ENCODE measurements at regions not wholly inside any gene's neighbourhood (a gene's known extent, or its start where the extent isn't known, plus 50 kb on each side); places are given as distances from the start of the nearest gene placed in this dataset.

DNA sequence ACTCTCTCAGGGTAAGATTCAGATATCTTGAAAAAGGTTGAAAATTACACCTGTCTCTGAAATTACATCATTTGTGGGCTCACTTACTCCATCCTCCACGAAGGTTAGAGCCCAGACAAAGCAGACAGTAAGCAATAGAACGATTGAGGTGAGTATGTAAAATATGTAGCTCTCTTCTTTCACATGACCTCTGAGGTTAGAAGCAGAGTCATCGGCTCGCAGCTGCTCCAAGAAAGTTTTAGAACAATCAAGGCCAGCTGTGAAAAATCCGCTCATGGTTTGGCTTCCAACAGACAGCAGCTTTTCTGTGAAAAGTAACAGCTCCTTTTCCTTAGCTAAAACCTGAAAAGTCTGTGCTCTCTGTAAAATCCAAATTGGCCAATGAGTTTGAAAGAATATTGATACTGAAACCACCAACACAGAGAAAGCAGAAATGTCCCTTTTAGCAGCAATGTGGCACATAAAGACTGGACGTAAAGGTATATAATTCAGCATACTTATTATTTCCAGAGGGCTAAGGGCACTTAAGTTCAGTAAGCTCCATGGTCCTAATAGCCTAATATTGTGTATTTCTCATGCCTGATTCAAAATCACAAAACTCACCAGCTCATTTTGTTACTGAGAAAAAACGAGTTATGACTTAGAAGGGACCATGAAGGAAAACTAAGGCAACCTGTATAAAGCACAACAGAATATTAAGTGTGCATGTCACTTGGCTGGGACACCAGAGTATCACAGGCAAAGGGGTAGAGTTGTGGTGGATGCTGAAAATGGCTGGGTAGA, 78.2 kb downstream of the FAM76B start:
- DNase-seq (ENCODE audit: low read depth) = peak; percentile 39
- H3K4me3 ChIP-seq (replicated peaks; ENCODE audit: low read depth, low read length) = no peak overlapping the region
- TF ChIP-seq, protein P1, sequence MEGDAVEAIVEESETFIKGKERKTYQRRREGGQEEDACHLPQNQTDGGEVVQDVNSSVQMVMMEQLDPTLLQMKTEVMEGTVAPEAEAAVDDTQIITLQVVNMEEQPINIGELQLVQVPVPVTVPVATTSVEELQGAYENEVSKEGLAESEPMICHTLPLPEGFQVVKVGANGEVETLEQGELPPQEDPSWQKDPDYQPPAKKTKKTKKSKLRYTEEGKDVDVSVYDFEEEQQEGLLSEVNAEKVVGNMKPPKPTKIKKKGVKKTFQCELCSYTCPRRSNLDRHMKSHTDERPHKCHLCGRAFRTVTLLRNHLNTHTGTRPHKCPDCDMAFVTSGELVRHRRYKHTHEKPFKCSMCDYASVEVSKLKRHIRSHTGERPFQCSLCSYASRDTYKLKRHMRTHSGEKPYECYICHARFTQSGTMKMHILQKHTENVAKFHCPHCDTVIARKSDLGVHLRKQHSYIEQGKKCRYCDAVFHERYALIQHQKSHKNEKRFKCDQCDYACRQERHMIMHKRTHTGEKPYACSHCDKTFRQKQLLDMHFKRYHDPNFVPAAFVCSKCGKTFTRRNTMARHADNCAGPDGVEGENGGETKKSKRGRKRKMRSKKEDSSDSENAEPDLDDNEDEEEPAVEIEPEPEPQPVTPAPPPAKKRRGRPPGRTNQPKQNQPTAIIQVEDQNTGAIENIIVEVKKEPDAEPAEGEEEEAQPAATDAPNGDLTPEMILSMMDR (IDR thresholded peaks at IDR 0.05; ENCODE audit: low read length, missing control alignments) = no peak

DNA sequence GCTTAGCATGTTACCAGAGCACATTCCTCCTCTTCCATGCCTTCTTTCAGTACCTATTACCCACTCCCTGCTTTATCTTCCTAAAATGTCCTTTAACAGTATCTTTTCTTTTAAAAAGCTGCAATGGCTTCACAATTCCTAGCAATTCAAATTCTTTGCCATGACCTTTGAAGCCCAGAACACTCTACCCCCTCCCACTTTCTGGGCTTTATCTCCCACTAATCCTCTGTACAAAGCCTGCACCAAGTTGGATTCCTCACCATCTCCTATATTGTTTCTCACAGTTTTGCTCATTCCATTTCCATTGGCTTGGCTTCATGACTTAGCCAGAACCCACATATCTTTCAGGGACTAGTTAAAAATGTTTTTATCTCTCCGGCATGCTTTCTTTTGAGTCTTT, 80.9 kb downstream of the FAM76B start:
- no peak for DNase-seq (ENCODE audit: low read depth)
- TF ChIP-seq, protein P1 (IDR thresholded peaks at IDR 0.05; ENCODE audit: low read length, missing control alignments) = no peak
- H3K4me3 ChIP-seq (replicated peaks; ENCODE audit: low read depth, low read length) = no peak overlapping the region

DNA sequence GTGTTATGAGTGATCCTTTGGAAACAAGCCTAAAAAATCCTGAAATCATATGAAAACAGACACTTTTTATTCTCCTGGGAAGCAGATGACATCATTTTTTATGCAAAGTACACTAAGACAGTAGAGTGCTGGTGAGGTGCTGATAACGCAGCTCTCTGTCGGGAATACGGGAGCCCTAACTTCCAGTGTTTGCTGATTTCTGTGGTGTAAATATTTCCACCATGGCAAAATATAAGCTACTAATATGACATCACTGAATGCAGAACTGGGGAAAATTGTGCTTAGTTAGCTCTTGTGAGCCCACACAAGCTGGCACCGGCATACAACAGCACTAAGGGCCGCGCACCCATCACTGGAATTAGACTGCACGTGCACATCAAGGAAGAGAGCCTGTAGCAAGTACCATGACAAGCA, 82.6 kb downstream of the FAM76B start:
- TF ChIP-seq, protein P1 (IDR thresholded peaks at IDR 0.05; ENCODE audit: low read length, missing control alignments) = no peak
- H3K4me3 ChIP-seq (replicated peaks; ENCODE audit: low read depth, low read length) = no peak overlapping the region

DNA sequence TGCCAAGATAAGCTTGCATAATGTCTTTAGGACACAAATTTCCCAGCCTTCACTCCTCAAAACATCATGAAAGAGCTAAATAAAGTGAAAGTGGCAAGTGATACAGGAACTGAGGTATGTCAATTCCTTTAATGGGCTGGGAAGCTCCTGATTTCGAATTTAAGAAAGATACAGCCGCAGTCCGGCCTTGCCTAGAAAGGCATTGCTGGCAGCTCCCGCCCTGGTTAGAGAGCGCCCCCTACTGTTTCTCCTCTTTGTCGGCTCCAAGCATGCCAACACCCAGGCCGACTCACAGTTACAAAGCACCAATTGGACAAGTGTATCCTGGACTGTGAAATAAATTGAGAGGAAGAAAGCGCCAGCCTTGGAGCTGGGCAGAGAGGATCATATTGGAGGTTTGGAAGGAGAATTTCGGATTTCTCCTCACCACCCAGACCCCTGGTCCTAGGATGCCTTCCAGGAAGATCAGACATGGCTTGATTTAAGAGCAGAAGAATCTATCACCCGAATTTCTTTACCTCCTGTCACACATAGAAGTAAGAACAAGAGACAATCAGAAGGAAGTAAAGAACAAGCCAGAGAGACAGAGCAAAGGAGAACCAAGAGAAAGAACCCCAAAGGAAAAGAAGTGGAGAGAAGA, 84.0 kb downstream of the FAM76B start:
- TF ChIP-seq, protein P1 (IDR thresholded peaks at IDR 0.05; ENCODE audit: low read length, missing control alignments) = peak; percentile 97
- peak; percentile 91 for DNase-seq (ENCODE audit: low read depth)
- no peak overlapping the region for H3K4me3 ChIP-seq (replicated peaks; ENCODE audit: low read depth, low read length)

More for the DNA sequence above, 82.6 kb downstream of the FAM76B start:
- DNase-seq (ENCODE audit: low read depth) = no peak

DNA sequence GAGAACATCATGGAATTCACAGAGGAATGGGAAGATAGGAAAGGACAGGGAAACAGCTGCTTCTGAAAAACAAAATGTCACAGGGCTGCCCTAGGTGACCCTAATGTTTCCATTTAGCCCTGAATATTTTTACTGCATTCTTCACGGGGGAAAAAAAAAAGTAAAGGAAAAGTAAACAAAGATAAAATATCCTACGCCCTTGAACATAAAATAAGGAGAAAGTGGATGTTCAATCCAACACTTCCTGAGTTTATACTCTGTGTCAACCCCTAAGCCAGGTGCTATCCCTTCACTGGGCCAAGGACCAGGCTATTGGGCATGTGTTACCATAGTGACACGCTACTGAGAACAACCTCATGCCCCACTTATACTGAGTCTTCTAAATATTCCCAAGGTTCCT, 84.7 kb downstream of the FAM76B start:
- no peak for DNase-seq (ENCODE audit: low read depth)
- H3K4me3 ChIP-seq (replicated peaks; ENCODE audit: low read depth, low read length) = no peak overlapping the region
- TF ChIP-seq, protein P1 (IDR thresholded peaks at IDR 0.05; ENCODE audit: low read length, missing control alignments) = no peak

DNA sequence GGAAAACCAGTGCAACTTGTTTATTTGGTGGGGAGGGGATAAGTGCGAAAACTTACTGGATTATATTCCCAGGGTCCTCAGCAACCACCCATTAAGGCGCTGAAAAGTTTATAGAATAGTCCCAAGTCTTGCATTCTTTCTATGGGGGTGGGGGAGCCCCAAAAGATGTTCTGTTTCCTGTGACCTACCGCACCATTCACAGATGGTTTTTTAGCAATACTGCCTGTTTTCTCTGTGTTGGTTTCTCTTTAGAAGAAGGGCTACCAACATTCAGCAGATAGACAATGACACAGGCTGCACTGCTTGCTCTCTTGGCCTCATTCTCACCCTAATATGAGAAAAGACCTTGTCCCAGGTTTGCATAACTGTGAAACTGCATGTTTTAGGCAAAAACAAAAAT, 86.5 kb downstream of the FAM76B start:
- no peak overlapping the region for H3K4me3 ChIP-seq (replicated peaks; ENCODE audit: low read depth, low read length)
- TF ChIP-seq, protein P1 (IDR thresholded peaks at IDR 0.05; ENCODE audit: low read length, missing control alignments) = no peak
- no peak for DNase-seq (ENCODE audit: low read depth)

Data from fibroblast of pulmonary artery (primary cell).